Prostate gland (tissue), 2 donors: ENCODE measurements at regions not wholly inside any gene's neighbourhood (a gene's known extent, or its start where the extent isn't known, plus 50 kb on each side); places are given as distances from the start of the nearest gene placed in this dataset.

Source experiments
- POLR2A ChIP-seq: fragments of 450-650 bp; IDR thresholded peaks from one replicate; pipeline ENCODE4 v1.6.1; 2016; ENCODE audit warnings: antibody characterized with exemption, mild to moderate bottlenecking
- POLR2AphosphoS5 ChIP-seq: sonication (generic); formaldehyde crosslinking; IDR thresholded peaks from one replicate; pipeline ENCODE4 v1.6.1; 2017; ENCODE audit warnings: antibody characterized with exemption
- TF ChIP-seq, protein P1 (sequence below), 4 experiments: fragments of 200-600 bp in 2 of 4; fragments of 450-650 bp in 2 of 4; sonication (generic) in 2 of 4; IDR thresholded peaks; 1 replicate in 3 of 4; 2 replicates in 1 of 4; pipeline ENCODE4 v1.5.1; 2016 to 2019; ENCODE audit warnings: antibody characterized with exemption in 4 of 4, mild to moderate bottlenecking in 2 of 4, moderate library complexity in 2 of 4

- TF ChIP-seq, protein P1, sequence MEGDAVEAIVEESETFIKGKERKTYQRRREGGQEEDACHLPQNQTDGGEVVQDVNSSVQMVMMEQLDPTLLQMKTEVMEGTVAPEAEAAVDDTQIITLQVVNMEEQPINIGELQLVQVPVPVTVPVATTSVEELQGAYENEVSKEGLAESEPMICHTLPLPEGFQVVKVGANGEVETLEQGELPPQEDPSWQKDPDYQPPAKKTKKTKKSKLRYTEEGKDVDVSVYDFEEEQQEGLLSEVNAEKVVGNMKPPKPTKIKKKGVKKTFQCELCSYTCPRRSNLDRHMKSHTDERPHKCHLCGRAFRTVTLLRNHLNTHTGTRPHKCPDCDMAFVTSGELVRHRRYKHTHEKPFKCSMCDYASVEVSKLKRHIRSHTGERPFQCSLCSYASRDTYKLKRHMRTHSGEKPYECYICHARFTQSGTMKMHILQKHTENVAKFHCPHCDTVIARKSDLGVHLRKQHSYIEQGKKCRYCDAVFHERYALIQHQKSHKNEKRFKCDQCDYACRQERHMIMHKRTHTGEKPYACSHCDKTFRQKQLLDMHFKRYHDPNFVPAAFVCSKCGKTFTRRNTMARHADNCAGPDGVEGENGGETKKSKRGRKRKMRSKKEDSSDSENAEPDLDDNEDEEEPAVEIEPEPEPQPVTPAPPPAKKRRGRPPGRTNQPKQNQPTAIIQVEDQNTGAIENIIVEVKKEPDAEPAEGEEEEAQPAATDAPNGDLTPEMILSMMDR (IDR thresholded peaks at IDR 0.05), result no peak
- TF ChIP-seq POLR2AphosphoS5 (no peak), POLR2A (no peak)
Observed at GRCh38 chr1:58144698-58145270, 401.7 kb downstream of the OMA1 start.
